ENCODE measurements at regions not wholly inside any gene's neighbourhood (a gene's known extent, or its start where the extent isn't known, plus 50 kb on each side); places are given as distances from the start of the nearest gene placed in this dataset.

DNA sequence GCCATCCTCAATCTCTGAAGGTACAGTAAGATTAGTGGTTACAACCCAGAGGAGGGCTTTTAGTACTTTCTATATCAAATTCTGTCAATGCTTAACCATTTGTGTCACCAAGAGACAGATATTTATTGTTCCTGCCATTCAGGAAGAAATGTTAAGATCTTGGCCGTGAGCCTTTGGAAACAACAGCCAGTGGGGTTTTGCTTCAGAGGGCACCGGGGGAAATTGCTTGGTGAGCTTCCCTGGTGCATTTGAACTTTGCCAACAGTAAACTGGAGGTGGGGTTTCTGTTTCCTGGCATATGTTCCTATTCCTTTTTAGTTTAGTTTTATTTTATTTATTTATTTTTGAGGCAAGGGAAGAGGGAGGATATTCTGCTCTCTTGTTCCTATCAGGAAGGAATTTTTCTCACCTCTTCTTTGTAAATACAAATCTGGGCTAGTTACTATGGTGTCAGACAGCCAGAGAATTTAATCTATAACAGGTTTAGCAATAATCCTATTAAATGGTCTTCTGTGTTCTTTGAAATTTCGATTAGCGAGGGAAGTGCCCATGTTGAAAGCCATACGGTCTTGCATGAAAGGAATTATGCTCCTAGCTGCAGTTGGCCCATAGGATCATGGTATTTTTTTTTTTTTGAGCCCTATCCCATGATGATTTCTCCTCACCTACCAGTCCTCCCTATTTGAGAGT lies 95.7 kb downstream of the MAIP1 start:
- ATAC-seq (ENCODE audit: poor library complexity) = no peak
- no peak for DNase-seq
- intact Hi-C loops (cut with DNase I) = no loop called here

DNA sequence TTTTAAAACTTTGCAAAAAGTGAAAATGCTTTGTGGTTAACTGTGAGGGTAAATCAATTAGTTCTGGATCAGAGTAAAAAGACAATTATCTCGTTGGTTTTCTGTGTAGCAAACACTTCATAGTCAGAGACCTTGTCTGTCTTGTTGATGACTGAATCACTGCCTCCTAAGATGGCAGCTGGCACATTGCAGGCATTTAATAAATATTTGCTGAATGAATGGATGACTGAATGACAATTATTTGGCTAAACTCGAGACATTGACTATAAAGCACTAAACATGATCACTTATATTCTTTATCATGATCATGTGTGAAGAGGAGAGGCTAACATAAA lies 96.2 kb downstream of the MAIP1 start:
- no peak for DNase-seq
- intact Hi-C loops (cut with DNase I) = no loop called here
- ATAC-seq (ENCODE audit: poor library complexity) = no peak

DNA sequence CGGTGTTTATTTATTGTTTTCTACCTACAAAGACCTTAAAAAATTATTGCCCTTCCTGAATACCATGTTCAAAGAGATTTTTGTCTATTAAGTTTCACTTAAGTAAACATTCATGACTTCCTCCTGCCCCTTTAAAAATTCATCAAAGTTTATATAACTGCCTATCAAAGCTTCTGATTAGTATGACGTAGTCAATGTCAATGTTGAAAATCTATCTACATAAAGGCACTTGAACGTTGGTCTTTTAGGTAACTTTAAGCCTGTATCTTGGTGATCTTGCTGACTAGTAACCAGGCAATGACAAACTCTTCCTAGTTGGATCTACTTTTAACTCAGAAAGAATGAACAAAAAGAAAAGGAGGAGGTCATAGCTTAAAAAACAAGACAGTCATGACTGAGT lies 97.2 kb downstream of the MAIP1 start:
- no peak for ATAC-seq (ENCODE audit: poor library complexity)
- DNase-seq = no peak
- intact Hi-C loops (cut with DNase I) = no loop called here

DNA sequence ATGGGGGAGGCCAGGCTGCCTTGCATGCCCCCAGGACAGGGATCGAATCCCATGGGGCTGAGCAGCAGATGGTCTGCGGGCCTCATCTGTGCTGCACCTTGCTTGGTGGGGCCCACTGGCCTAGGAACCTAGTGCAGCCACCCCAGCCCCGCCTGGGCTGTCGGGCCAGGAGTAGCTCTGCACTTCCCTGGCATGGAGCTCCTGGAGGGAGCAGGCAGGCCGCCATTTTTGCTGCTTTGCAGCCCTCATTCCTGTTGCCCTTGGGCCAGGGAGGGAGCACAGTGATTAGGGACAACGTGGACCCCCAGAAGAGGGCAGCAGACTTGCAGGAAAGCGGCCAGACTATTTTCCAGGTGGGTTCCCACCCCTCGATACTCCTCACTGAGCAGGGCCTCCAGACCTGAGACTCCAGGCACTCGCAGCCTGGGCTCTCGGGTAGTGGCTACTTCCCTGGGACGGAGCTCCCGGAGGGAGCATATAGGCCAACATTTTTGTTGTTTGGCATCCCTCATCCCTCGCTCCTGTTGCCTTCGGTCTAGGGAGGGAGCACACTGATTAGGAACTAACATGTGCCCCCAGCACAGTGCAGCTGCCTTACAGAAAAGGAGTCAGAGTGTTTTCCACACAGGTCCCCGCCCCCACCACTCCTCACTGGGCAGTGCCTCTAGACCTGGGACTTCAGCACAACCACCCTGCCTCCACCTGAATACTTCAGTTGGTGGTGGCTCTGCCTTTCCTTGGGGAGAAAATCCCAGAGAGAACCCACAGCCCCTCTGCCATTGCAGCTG lies 99.5 kb downstream of the MAIP1 start:
- DNase-seq (no peak), ATAC-seq (ENCODE audit: poor library complexity) (no peak)
- intact Hi-C loops (cut with DNase I) = no loop called here

DNA sequence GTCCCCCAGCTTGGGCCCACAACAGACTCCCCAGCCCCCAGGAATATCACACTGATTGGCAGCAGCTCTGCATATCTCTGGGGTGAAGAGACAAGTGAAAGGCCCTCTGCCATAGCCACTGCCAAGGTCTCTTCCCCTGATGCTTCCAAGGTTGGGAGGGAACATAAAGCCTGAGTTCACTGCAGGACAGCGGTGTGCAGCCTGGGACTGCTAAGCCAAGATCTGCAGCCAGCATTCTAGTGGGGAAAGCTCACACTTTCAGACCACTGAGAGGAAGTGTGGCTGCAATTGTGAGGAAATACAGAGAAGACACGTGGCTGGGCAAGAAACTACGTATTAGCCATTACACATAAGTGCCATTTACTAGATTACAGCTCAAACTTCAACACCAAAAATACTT lies 100.7 kb downstream of the MAIP1 start:
- peak; percentile 64 for ATAC-seq (ENCODE audit: poor library complexity)
- intact Hi-C loops (cut with DNase I) = no loop called here

DNA sequence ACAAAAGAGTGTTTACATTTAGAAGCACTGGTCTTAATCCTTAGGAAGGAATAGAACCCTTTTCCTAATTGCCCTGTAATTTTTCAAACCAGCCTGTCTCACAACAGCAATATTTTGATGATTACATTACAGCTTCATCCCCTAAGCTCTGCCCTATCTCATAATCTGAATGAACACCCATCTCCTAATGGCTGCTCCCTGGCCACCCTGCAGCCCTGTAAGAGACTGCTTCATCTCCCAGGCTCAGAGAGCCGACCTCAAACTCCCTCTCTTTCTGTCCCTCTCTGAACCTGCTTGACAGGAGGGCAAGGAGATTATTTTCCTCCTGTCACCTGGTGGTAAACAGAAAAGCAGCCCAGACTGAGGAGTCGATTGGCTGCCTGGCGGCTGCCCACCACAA lies 107.8 kb downstream of the MAIP1 start:
- ATAC-seq (ENCODE audit: poor library complexity) = no peak
- intact Hi-C loops (cut with DNase I) = no loop called here

More for the DNA sequence above, 100.7 kb downstream of the MAIP1 start:
- no peak for DNase-seq

DNA sequence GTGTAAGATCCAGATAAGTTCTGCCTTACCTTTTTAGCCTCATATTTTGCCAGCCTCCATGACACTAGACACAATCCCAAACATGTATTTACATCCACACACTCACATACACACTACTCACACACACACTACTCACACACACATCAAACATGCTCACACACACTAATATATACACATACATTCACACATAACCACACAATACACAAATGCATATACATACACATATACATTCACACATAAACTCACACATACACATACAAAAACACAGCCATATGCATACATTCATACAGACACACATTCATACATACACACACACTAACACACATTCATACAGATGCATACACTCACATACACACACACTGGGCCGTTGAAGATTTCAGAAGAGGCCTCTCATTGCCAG lies 109.5 kb downstream of the MAIP1 start:
- intact Hi-C loops (cut with DNase I) = no loop called here
- ATAC-seq (ENCODE audit: poor library complexity) (no peak), DNase-seq (no peak)

More for the DNA sequence above, 107.8 kb downstream of the MAIP1 start:
- no peak for DNase-seq

DNA sequence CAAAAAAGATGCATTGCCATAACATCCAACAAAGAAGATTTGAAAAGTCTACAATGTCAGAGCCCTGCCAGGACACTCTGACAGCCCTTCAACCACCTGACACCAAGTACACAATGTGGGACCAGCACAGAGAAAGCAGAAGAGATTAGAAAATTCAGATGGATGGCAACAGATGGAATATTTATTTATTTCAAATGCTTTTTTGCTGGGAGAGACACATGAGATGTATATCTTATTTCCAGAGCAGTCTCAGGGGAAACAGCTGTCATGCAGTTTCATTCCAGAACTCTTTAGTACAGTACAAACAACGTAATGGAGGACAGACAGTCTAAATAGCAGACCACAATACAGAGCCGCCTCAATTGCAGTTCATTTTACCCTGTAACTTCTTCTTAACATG lies 110.1 kb downstream of the MAIP1 start:
- intact Hi-C loops (cut with DNase I) = no loop called here
- DNase-seq (no peak), ATAC-seq (ENCODE audit: poor library complexity) (no peak)

DNA sequence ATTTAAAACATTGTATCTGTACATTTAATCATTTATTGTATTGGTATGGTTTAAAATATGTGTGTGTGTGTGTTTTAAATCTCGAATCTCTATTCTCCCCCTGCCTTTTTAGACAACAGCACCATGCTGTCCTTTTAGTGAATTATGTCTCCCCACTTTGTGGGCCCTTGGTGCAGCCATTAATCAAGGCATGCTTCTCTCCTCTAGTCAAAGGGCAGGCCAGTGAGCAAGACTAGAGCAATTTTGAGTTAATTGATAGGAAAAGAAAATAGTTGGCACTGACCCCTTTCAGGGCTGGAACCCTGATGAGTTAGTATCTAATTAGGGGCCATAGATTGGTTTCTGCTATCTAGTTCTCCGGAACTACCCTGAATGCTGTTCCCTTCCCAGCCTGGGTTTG lies 111.0 kb downstream of the MAIP1 start:
- DNase-seq = no peak
- no peak for ATAC-seq (ENCODE audit: poor library complexity)
- intact Hi-C loops (cut with DNase I) = no loop called here

DNA sequence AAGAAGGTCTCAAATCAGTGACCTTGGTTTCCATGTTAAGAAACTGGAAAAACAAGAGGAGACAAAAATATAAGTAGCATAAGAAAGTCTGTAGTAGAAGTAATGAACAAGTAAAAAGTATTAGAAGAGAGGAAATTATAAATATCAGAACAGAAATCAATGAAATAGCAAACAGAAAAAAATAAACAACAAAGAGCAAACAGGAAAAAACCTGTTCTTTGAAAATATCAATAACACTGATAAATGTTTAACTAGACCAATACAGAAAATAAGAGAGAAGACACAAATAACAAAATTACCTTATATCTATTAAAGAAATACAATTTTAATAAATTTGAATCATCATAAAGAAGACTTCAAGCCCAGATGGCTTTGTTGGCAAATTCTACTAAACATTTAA lies 113.3 kb downstream of the MAIP1 start:
- intact Hi-C loops (cut with DNase I) = no loop called here

DNA sequence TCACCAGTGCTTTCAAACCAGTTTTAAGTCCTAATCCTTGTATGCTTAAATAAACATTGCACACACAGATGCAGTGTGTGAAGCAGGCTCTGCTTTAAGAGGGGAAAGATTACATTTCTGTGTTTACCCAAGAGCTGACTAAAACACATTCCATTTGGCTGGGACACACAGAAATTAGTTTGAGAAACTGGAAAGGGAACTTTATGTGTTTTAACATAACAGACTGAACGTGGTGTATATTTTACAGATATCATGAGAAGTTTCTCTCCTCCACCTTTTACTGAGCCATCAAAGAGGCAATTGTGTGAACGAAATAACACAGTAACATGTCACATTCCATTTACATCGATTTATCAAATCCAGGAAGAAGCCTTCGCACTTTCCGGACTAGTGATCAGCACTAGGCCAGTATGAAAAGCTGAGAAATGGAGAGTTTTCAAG lies 121.8 kb downstream of the MAIP1 start:
- ATAC-seq (ENCODE audit: poor library complexity) (no peak), DNase-seq (no peak)
- intact Hi-C loops (cut with DNase I) = no loop called here

More for the DNA sequence above, 113.3 kb downstream of the MAIP1 start:
- ATAC-seq (ENCODE audit: poor library complexity) (no peak), DNase-seq (no peak)

DNA sequence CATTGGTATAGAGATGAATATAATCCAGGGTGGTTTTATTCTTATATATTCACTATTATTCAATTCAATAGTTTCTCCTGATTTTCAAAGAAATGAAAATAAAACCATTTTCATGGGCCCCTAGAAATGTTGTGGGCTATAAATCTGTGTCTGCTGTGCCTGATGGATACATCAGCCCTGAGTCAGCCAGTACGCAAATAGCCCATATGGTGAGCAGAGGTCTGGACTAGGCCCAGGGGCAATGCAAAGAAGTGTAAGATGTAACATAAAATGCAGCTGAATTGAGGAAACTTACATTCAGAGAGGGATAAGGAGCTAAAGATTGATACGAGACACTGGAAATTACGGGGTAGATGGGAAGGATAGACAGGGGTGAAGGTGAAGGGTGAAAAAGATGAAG lies 122.5 kb downstream of the MAIP1 start:
- intact Hi-C loops (cut with DNase I) = no loop called here
- no peak for DNase-seq
- ATAC-seq (ENCODE audit: poor library complexity) = no peak

DNA sequence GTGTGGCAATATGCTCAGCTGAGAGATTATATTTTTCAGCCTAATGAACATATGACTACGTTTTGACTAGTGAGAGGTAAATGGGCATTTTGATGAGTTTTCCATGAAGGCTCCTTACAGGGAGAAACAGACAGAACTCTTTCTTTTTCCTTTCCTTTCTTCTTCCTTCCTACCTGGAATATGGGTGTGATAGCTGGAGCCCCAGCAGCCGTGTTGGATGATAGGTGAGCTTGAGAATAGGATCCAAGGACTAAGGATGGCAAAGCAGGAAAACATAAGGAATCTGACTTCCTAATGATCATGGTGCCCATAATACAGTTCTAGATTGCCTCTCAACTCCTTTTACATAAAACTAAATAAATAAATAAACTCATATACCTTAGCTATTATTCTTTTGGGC lies 124.0 kb downstream of the MAIP1 start:
- no peak for ATAC-seq (ENCODE audit: poor library complexity)
- intact Hi-C loops (cut with DNase I) = no loop called here

DNA sequence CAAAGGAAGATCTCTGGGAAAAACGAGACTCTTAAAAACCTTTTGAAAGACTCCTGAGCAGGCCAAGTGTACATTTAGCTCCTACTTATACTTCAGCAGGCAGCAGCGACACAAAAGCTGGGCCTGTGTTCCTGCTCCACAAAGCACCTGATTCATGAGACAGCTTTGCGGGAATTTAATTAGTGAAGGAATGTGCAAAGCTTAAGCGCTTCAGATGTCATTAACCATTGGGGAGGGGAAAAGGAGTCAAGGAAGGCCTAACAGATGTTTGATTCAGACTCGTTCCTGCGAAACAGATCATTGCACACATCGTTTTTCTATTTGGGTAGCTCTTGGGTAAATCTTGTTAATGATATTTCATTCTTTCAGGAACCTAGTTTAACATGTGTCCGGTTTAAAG lies 125.9 kb downstream of the MAIP1 start:
- no peak for ATAC-seq (ENCODE audit: poor library complexity)
- intact Hi-C loops (cut with DNase I) = no loop called here
- no peak for DNase-seq

More for the DNA sequence above, 124.0 kb downstream of the MAIP1 start:
- no peak for DNase-seq

DNA sequence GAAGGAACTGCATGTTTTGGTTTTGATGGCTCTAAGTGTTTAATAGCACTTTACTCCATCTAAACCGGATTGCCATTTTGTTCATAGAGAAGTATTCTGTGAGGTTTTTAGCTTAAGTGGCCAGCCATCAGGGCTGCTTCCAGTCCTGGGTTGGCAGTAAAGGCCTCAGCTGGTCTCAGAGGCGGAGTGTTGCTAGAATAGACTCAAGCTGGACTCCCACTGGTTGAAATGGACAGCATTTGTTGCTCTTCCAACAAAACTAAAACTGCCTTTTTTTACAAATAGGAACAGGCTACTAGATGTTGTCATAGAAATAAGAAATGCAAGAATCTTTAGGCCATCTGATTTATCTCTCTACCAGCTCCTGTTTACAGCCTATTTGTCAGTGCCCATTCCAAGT lies 126.4 kb downstream of the MAIP1 start:
- ATAC-seq (ENCODE audit: poor library complexity) = no peak
- DNase-seq = no peak
- intact Hi-C loops (cut with DNase I) = no loop called here

DNA sequence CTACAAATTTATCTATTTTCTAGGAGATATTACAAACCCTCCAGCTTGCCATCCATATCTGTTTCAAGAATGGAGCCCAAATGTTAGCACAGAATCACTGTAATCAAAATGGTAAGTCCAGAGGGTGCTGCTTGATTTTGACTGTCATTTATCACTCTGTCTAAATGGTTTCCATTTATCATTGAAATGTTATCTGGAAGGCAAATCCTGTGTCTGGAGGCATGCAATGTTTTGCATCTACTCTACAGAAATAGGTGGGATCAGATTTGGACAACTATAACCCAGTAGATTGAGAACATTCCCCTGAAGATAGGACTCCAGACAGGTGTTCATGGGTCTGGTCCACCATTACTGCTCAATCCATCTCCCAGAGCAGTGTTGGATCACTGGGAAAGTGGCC lies 128.7 kb downstream of the MAIP1 start:
- DNase-seq (no peak), ATAC-seq (ENCODE audit: poor library complexity) (no peak)
- intact Hi-C loops (cut with DNase I) = no loop called here

DNA sequence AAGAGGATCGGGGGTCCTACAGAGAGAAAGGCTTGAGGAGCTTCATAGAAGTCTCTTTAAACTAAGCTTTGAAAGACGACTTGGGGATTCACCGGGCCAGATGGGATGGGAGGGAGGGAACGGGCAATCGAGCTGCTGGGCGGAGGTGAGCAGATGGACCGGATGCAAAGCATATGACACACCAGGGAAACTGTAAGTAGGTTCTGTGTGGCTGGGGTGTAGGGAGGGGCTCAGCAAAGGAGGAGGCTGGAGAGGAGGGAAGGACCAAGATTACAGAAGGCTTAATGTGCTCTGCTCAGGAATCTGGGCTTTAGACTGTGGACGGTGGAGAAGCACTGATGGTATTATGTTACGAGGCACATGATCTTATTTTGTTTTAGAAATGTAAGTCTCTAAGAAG lies 131.5 kb downstream of the MAIP1 start:
- ATAC-seq (ENCODE audit: poor library complexity) (no peak), DNase-seq (no peak)
- intact Hi-C loops (cut with DNase I) = no loop called here

DNA sequence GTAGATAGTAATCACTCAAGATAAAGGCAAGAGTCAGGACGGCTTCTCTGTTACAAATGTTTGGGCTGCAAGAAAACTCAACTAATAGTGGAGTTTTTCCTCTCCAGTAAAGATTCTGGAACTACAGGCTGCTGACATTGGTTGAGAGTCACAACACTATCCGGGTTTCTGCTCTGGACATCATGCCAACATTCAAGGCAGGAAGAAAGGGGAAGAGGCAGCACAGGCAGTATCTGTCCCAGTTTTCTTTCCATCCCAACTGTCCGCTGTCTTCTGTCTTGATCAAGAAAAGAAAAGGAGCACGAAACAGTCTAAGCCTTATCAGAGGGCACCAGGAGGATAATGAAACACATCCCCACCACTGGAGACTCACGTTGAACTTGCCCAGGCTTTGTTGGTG lies 132.1 kb downstream of the MAIP1 start:
- ATAC-seq (ENCODE audit: poor library complexity) (no peak), DNase-seq (no peak)
- intact Hi-C loops (cut with DNase I) = no loop called here

DNA sequence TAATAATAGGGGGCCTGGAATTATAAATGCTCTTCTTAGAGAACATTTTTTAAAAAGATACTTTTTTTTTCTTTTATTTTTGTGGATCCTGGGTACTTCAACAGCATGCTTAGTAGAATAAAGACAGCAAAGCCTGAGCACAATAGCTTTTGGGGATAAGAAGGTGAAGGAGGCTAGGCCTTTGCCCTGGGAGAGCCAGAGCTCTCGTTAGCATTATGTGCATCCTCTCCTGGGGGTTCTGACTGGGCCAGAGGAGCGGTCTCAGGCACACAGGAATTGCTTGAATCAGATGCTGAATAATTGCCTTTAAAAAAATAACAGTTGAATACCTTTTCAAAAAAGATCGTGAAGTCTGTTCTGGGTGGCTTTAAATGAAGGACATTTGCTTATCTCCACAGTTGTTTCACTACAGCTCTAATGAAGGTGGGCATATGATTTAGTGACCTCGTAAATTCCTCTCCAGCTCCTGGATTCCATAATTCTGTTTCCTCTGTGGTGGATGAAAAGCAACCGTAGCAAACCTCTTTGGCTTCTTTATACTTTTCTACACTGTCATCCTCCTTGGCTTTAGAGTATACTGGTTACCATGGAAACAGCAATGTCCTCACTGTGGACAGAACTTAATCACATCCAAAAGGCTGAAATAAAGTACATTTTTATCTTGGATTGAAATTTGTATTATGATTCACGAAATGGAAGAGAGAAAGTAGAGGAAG lies 133.8 kb downstream of the MAIP1 start:
- intact Hi-C loops (cut with DNase I) = no loop called here
- ATAC-seq (ENCODE audit: poor library complexity) (no peak), DNase-seq (no peak)

DNA sequence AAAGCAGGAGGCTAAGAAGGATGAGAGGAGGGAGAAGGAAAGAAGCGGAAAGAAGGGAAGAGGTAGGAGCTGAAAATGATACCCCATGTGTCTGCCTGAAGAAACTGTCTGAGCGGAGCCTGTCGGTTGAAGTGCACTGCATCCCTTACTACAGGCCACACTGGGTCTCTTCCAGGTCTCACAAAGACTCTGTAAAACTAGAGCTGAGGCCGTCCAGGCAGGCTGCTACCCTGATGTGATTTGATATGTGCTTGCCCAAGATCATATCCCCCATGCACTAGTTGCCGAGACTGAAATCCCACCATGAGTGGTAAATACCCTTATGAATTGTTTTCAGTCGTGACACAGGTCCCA lies 134.4 kb downstream of the MAIP1 start:
- ATAC-seq (ENCODE audit: poor library complexity) = no peak
- no peak for DNase-seq
- intact Hi-C loops (cut with DNase I) = no loop called here
